Fibroblast of lung (primary cell): ENCODE measurements at regions not wholly inside any gene's neighbourhood (a gene's known extent, or its start where the extent isn't known, plus 50 kb on each side); places are given as distances from the start of the nearest gene placed in this dataset.
A peak's percentile ranks its signal among the peaks of the same experiment; 100 is the strongest.

Source experiments
- DNase-seq, 2 donors: peaks; one replicate each; pipeline versions ENCODE4 v3.0.0 to v3.0.0-alpha.2; 2010; ENCODE audit warnings: low read depth in 2 of 2
- H2AFZ ChIP-seq: 2 replicates; pipeline ENCODE4 v1.5.1; 2012; ENCODE audit warnings: low read length, control low read depth, inconsistent platforms
- H3K27ac ChIP-seq: 2 replicates; pipeline ENCODE4 v1.5.1; 2011; ENCODE audit warnings: low read length, control low read depth; ENCODE audit not compliant: insufficient read depth
- H3K27me3 ChIP-seq: 2 replicates; pipeline ENCODE4 v1.5.1; 2011; ENCODE audit warnings: mild to moderate bottlenecking, low read length; ENCODE audit not compliant: control insufficient read depth, insufficient read depth
- H3K36me3 ChIP-seq: 2 replicates; pipeline ENCODE4 v1.5.1; 2011; ENCODE audit warnings: low read length; ENCODE audit not compliant: control insufficient read depth, insufficient read depth
- H3K4me1 ChIP-seq: 2 replicates; pipeline ENCODE4 v1.5.1; 2011; ENCODE audit warnings: low read length; ENCODE audit not compliant: control insufficient read depth, insufficient read depth; ENCODE audit errors: extremely low read depth
- H3K4me2 ChIP-seq: 2 replicates; pipeline ENCODE4 v1.5.1; 2011; ENCODE audit warnings: low read length, control low read depth; ENCODE audit not compliant: insufficient read depth; ENCODE audit errors: extremely low read depth
- H3K4me3 ChIP-seq, 4 experiments: fragments of 200-600 bp in 1 of 4; sonication (generic) in 1 of 4; replicated peaks in 1 of 4; 2 replicates each; pipeline ENCODE4 v1.5.1; 2011 to 2016; ENCODE audit warnings: low read length in 4 of 4, low read depth in 3 of 4, mild to moderate bottlenecking in 3 of 4, control low read depth in 2 of 4, inconsistent platforms in 1 of 4, mixed read lengths in 1 of 4; ENCODE audit not compliant: insufficient read depth in 1 of 4; ENCODE audit errors: control extremely low read depth in 1 of 4
- H3K79me2 ChIP-seq: 2 replicates; pipeline ENCODE4 v1.5.1; 2012; ENCODE audit warnings: mild to moderate bottlenecking, low read length, inconsistent platforms; ENCODE audit not compliant: control insufficient read depth, insufficient read depth
- H3K9ac ChIP-seq: 2 replicates; pipeline ENCODE4 v1.5.1; 2011; ENCODE audit warnings: mild to moderate bottlenecking, low read length, control low read depth; ENCODE audit not compliant: insufficient read depth
- H3K9me3 ChIP-seq: 2 replicates; pipeline ENCODE4 v1.5.1; 2012; ENCODE audit warnings: low read depth, low read length; ENCODE audit not compliant: control insufficient read depth, insufficient read depth
- H4K20me1 ChIP-seq: 2 replicates; pipeline ENCODE4 v1.5.1; 2011; ENCODE audit warnings: low read length; ENCODE audit not compliant: control insufficient read depth, insufficient read depth; ENCODE audit errors: extremely low read depth
- EZH2 ChIP-seq: IDR thresholded peaks from 2 replicates; pipeline ENCODE4 v1.5.1; 2012; ENCODE audit warnings: low read length, control low read depth, mild to moderate bottlenecking; ENCODE audit errors: missing control alignments
- TF ChIP-seq, protein P1 (sequence below), 2 donors: IDR thresholded peaks in 1 of 2; conservative IDR thresholded peaks in 1 of 2; 1 replicate in 1 of 2; 2 replicates in 1 of 2; pipeline ENCODE4 v1.5.1; 2011 to 2012; ENCODE audit warnings: low read length in 2 of 2, control low read depth in 1 of 2, inconsistent platforms in 1 of 2, low read depth in 1 of 2, mild to moderate bottlenecking in 1 of 2

DNA sequence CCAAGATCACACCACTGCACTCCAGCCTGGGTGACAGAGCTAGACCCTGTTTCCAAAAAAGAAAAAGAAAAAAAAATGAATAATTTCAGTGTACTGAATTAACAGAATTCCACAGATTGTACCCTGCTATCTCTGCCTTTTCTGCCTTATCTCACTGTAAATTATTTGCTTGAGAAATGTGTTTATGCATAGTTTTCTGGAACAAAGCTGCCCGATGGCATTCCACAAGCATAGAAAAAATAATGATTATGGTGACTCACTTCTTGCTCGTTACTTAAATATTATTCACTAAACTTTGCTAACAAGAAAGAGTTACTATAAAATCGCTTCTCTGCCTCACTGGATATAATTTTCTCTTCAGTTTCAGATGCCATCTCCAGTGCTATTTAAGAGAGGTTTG lies 88.7 kb upstream of the FAM169A start:
- Histone ChIP-seq H2AFZ (no peak overlapping the region), H3K79me2 (no peaks in the 10 kb centered on the region), H4K20me1 (no peaks in the 10 kb centered on the region), H3K4me1 (peaks cover 27% of the 10 kb centered on the region), H3K9ac (no peak overlapping the region), H3K4me3 (no peak overlapping the region), H3K4me2 (peak overlapping the region; percentile 40), H3K36me3 (no peaks in the 10 kb centered on the region), H3K27ac (no peak overlapping the region), H3K9me3 (no peaks in the 10 kb centered on the region), H3K27me3 (no peaks in the 10 kb centered on the region)
- peak; percentile 54 to 73 for DNase-seq
- TF ChIP-seq EZH2, result no peak
- TF ChIP-seq, protein P1, sequence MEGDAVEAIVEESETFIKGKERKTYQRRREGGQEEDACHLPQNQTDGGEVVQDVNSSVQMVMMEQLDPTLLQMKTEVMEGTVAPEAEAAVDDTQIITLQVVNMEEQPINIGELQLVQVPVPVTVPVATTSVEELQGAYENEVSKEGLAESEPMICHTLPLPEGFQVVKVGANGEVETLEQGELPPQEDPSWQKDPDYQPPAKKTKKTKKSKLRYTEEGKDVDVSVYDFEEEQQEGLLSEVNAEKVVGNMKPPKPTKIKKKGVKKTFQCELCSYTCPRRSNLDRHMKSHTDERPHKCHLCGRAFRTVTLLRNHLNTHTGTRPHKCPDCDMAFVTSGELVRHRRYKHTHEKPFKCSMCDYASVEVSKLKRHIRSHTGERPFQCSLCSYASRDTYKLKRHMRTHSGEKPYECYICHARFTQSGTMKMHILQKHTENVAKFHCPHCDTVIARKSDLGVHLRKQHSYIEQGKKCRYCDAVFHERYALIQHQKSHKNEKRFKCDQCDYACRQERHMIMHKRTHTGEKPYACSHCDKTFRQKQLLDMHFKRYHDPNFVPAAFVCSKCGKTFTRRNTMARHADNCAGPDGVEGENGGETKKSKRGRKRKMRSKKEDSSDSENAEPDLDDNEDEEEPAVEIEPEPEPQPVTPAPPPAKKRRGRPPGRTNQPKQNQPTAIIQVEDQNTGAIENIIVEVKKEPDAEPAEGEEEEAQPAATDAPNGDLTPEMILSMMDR (conservative IDR thresholded peaks at IDR 0.05 in 1 of 2, IDR thresholded peaks at IDR 0.05 in 1 of 2; ENCODE audit: low read depth in 1 of 2, low read length in 2 of 2), result no peak

DNA sequence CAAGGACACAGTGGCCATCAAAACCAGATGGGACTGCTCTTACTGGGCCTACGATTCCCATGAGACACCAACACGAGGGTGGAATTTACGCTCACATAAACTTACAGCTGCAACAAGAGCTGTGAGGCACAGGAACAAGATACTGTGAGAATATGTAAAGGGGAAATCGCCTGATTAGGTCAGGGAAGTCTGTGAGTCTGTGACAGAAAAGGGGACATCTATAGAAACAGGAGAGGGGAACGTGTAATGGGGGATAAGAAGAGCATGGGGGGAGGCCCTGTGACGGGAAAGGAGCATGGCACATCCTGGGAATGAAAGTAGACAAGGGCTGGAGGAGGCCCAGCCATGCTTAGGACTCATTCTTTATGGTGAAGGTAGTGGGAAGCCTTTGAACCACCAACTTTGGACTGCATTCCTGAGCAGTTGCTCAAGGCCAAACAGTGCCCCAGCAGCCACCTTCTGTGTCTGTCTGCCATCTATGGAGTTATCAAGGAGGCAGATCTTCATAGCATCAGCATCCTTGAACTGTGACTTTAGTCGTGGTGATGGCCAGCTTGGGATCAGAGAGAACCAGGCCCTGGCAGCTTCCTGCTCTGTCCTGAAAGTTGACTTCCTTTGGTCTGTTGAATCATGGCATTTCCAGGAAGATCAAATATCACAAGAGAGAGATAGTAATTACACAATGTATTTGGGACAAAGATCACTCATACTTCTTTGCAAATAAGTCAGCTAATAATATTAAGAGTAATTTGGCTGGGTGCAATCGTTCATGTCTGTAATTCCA lies 87.9 kb upstream of the FAM169A start:
- Histone ChIP-seq H3K27me3 (no peaks in the 10 kb centered on the region), H3K9me3 (no peaks in the 10 kb centered on the region), H3K4me2 (no peak overlapping the region), H3K27ac (peak overlapping the region; percentile 54), H2AFZ (peak overlapping the region; percentile 6), H4K20me1 (no peaks in the 10 kb centered on the region), H3K4me3 (no peak overlapping the region), H3K9ac (no peak overlapping the region), H3K4me1 (peaks cover 29% of the 10 kb centered on the region), H3K79me2 (no peaks in the 10 kb centered on the region), H3K36me3 (no peaks in the 10 kb centered on the region)
- DNase-seq, result peak; percentile 28 to 77
- TF ChIP-seq, protein P1 (conservative IDR thresholded peaks at IDR 0.05 in 1 of 2, IDR thresholded peaks at IDR 0.05 in 1 of 2; ENCODE audit: low read depth in 1 of 2, low read length in 2 of 2), result no peak
- TF ChIP-seq EZH2, result no peak

DNA sequence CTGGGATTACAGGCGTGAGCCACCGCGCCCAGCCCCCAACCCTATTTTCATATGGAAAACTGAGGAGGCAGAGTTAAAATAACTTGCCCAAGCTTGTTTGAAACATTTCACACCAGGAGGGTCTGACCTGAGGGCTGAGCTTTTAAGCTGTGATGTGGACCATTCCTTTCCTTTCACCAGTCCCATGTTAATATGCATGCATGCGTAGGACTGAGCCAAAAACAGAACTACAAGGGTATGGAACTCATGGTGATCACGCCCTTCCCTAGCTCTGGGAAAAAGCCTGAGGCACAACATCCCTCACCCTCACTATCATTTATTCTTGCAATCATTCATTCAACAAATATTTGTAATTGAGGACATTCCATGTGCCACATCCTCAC lies 87.4 kb upstream of the FAM169A start:
- H3K36me3 ChIP-seq, result no peaks in the 10 kb centered on the region
- DNase-seq, result no peak

More for the DNA sequence above, 87.4 kb upstream of the FAM169A start:
- Histone ChIP-seq H3K4me1 (peaks cover 29% of the 10 kb centered on the region), H3K79me2 (no peaks in the 10 kb centered on the region), H3K27me3 (no peaks in the 10 kb centered on the region), H3K9me3 (no peaks in the 10 kb centered on the region), H3K4me3 (no peak overlapping the region), H3K4me2 (no peak overlapping the region), H3K27ac (peak overlapping the region; percentile 54), H3K9ac (no peak overlapping the region), H4K20me1 (no peaks in the 10 kb centered on the region), H2AFZ (no peak overlapping the region)
- TF ChIP-seq, protein P1 (conservative IDR thresholded peaks at IDR 0.05 in 1 of 2, IDR thresholded peaks at IDR 0.05 in 1 of 2; ENCODE audit: low read depth in 1 of 2, low read length in 2 of 2), result no peak
- no peak for TF ChIP-seq EZH2
